Activated naive CD8-positive, alpha-beta T cell treated with anti-CD3 and anti-CD28 coated beads for 36 hours (primary cell): ENCODE measurements at regions not wholly inside any gene's neighbourhood (a gene's known extent, or its start where the extent isn't known, plus 50 kb on each side); places are given as distances from the start of the nearest gene placed in this dataset.
"Not testable (repeated sequence)": the region's sequence is repeated elsewhere in the genome, so short reads cannot be mapped to it uniquely, and the experiment has no call there.

ENCODE experiments used
- DNase-seq: peaks from one replicate; pipeline ENCODE4 v3.0.0; 2021
- H3K27ac Mint-ChIP-seq: one replicate; pipeline ENCODE4 v1.8.0; 2022; ENCODE audit warnings: mild to moderate bottlenecking, moderate library complexity, mixed read lengths
- H3K27me3 Mint-ChIP-seq: one replicate; pipeline ENCODE4 v1.8.0; 2022; ENCODE audit warnings: mild to moderate bottlenecking, mixed read lengths
- H3K36me3 Mint-ChIP-seq: one replicate; pipeline ENCODE4 v1.8.0; 2021; ENCODE audit warnings: mild to moderate bottlenecking, mixed read lengths
- H3K4me1 Mint-ChIP-seq: one replicate; pipeline ENCODE4 v1.8.0; 2021; ENCODE audit warnings: mixed read lengths
- H3K4me3 Mint-ChIP-seq: one replicate; pipeline ENCODE4 v1.8.0; 2022; ENCODE audit warnings: mild to moderate bottlenecking, moderate library complexity, mixed read lengths
- H3K9me3 Mint-ChIP-seq: one replicate; pipeline ENCODE4 v1.8.0; 2022; ENCODE audit warnings: mixed read lengths

GRCh38 chr5:34096033-34096432, 53.0 kb upstream of the C1QTNF3 start:
- not testable (repeated sequence) for DNase-seq, H3K4me1 Mint-ChIP-seq, H3K4me3 Mint-ChIP-seq, H3K36me3 Mint-ChIP-seq, H3K9me3 Mint-ChIP-seq, H3K27ac Mint-ChIP-seq, H3K27me3 Mint-ChIP-seq

- not testable (repeated sequence) for H3K27ac Mint-ChIP-seq, H3K27me3 Mint-ChIP-seq, H3K36me3 Mint-ChIP-seq, H3K4me3 Mint-ChIP-seq, DNase-seq, H3K4me1 Mint-ChIP-seq, H3K9me3 Mint-ChIP-seq
Observed at GRCh38 chr5:34099891-34100290, 56.9 kb upstream of the C1QTNF3 start.

GRCh38 chr5:34101567-34101966, 58.6 kb upstream of the C1QTNF3 start:
- H3K36me3 Mint-ChIP-seq, H3K9me3 Mint-ChIP-seq, H3K4me3 Mint-ChIP-seq, H3K4me1 Mint-ChIP-seq, H3K27ac Mint-ChIP-seq, H3K27me3 Mint-ChIP-seq, DNase-seq: not testable (repeated sequence)

- not testable (repeated sequence) for DNase-seq, H3K27me3 Mint-ChIP-seq, H3K9me3 Mint-ChIP-seq, H3K4me1 Mint-ChIP-seq, H3K4me3 Mint-ChIP-seq, H3K36me3 Mint-ChIP-seq, H3K27ac Mint-ChIP-seq
Observed at GRCh38 chr5:34108897-34109296, 65.9 kb upstream of the C1QTNF3 start.

GRCh38 chr5:34124280-34124679, 81.3 kb upstream of the C1QTNF3 start:
- not testable (repeated sequence) for H3K27me3 Mint-ChIP-seq, H3K9me3 Mint-ChIP-seq, H3K4me1 Mint-ChIP-seq, H3K4me3 Mint-ChIP-seq, H3K27ac Mint-ChIP-seq, DNase-seq, H3K36me3 Mint-ChIP-seq

- H3K27me3 Mint-ChIP-seq, DNase-seq, H3K4me1 Mint-ChIP-seq, H3K9me3 Mint-ChIP-seq, H3K4me3 Mint-ChIP-seq, H3K36me3 Mint-ChIP-seq, H3K27ac Mint-ChIP-seq: not testable (repeated sequence)
Observed at GRCh38 chr5:34125354-34125753, 82.3 kb upstream of the C1QTNF3 start.

GRCh38 chr5:34126741-34127140, 83.7 kb upstream of the C1QTNF3 start:
- not testable (repeated sequence) for H3K4me3 Mint-ChIP-seq, H3K27me3 Mint-ChIP-seq, H3K4me1 Mint-ChIP-seq, H3K36me3 Mint-ChIP-seq, DNase-seq, H3K27ac Mint-ChIP-seq, H3K9me3 Mint-ChIP-seq

- H3K4me1 Mint-ChIP-seq, H3K4me3 Mint-ChIP-seq, H3K36me3 Mint-ChIP-seq, H3K9me3 Mint-ChIP-seq, H3K27ac Mint-ChIP-seq, H3K27me3 Mint-ChIP-seq, DNase-seq: not testable (repeated sequence)
Observed at GRCh38 chr5:34127818-34128217, 84.8 kb upstream of the C1QTNF3 start.

GRCh38 chr5:34128890-34129289, 85.9 kb upstream of the C1QTNF3 start:
- H3K4me3 Mint-ChIP-seq = not testable (repeated sequence)

GRCh38 chr5:34154988-34155387, 112.0 kb upstream of the C1QTNF3 start:
- H3K27ac Mint-ChIP-seq, H3K4me3 Mint-ChIP-seq, H3K9me3 Mint-ChIP-seq: not testable (repeated sequence)

More at GRCh38 chr5:34128890-34129289, 85.9 kb upstream of the C1QTNF3 start:
- not testable (repeated sequence) for H3K4me1 Mint-ChIP-seq, H3K27me3 Mint-ChIP-seq, H3K27ac Mint-ChIP-seq, H3K9me3 Mint-ChIP-seq, H3K36me3 Mint-ChIP-seq, DNase-seq

GRCh38 chr5:34156703-34157414, 113.8 kb upstream of the C1QTNF3 start:
- not testable (repeated sequence) for H3K4me1 Mint-ChIP-seq, H3K36me3 Mint-ChIP-seq, H3K9me3 Mint-ChIP-seq, DNase-seq, H3K4me3 Mint-ChIP-seq, H3K27me3 Mint-ChIP-seq, H3K27ac Mint-ChIP-seq

More at GRCh38 chr5:34154988-34155387, 112.0 kb upstream of the C1QTNF3 start:
- not testable (repeated sequence) for H3K27me3 Mint-ChIP-seq, H3K36me3 Mint-ChIP-seq, DNase-seq, H3K4me1 Mint-ChIP-seq

- H3K36me3 Mint-ChIP-seq, H3K27me3 Mint-ChIP-seq, DNase-seq, H3K4me3 Mint-ChIP-seq, H3K27ac Mint-ChIP-seq, H3K9me3 Mint-ChIP-seq, H3K4me1 Mint-ChIP-seq: not testable (repeated sequence)
Observed at GRCh38 chr5:34160904-34161303, 117.9 kb upstream of the C1QTNF3 start.

GRCh38 chr5:34171398-34171797, 128.4 kb upstream of the C1QTNF3 start:
- not testable (repeated sequence) for H3K27ac Mint-ChIP-seq, DNase-seq, H3K9me3 Mint-ChIP-seq, H3K4me3 Mint-ChIP-seq, H3K27me3 Mint-ChIP-seq, H3K4me1 Mint-ChIP-seq
- peaks cover 14% of the 10 kb centered on the region for H3K36me3 Mint-ChIP-seq

- not testable (repeated sequence) for H3K4me1 Mint-ChIP-seq, H3K9me3 Mint-ChIP-seq, H3K4me3 Mint-ChIP-seq, H3K27me3 Mint-ChIP-seq, DNase-seq, H3K27ac Mint-ChIP-seq
- H3K36me3 Mint-ChIP-seq = peaks cover 10% of the 10 kb centered on the region
Observed at GRCh38 chr5:34179453-34180190, 136.6 kb upstream of the C1QTNF3 start.

- not testable (repeated sequence) for H3K4me3 Mint-ChIP-seq, H3K27ac Mint-ChIP-seq, H3K27me3 Mint-ChIP-seq, DNase-seq, H3K4me1 Mint-ChIP-seq, H3K9me3 Mint-ChIP-seq
- peaks cover 10% of the 10 kb centered on the region for H3K36me3 Mint-ChIP-seq
Observed at GRCh38 chr5:34180225-34180624, 137.2 kb upstream of the C1QTNF3 start.

GRCh38 chr5:34180940-34181614, 138.1 kb upstream of the C1QTNF3 start:
- not testable (repeated sequence) for DNase-seq, H3K4me1 Mint-ChIP-seq, H3K4me3 Mint-ChIP-seq, H3K27me3 Mint-ChIP-seq, H3K9me3 Mint-ChIP-seq, H3K36me3 Mint-ChIP-seq, H3K27ac Mint-ChIP-seq
